Mesenchymal stem cell (in vitro differentiated cells and primary cell): ENCODE measurements at regions not wholly inside any gene's neighbourhood (a gene's known extent, or its start where the extent isn't known, plus 50 kb on each side); places are given as distances from the start of the nearest gene placed in this dataset.
"Not testable (repeated sequence)": the region's sequence is repeated elsewhere in the genome, so short reads cannot be mapped to it uniquely, and the experiment has no call there.

Source experiments
- DNase-seq: peaks from one replicate; pipeline ENCODE4 v3.0.0-alpha.2; 2013
- H2AFZ ChIP-seq: one replicate; pipeline ENCODE4 v1.6.1; 2013; ENCODE audit warnings: low read depth, mild to moderate bottlenecking, control low read depth, inconsistent platforms, low read length, moderate library complexity
- H2AK5ac ChIP-seq: 2 replicates; pipeline ENCODE4 v1.6.1; 2013; ENCODE audit warnings: low read length, moderate library complexity, mild to moderate bottlenecking, inconsistent platforms; ENCODE audit not compliant: severe bottlenecking
- H2BK120ac ChIP-seq: one replicate; pipeline ENCODE4 v1.6.1; 2013; ENCODE audit warnings: low read depth, mild to moderate bottlenecking, inconsistent platforms, low read length, moderate library complexity
- H2BK12ac ChIP-seq, 2 experiments: one replicate each; pipeline ENCODE4 v1.6.1; 2013; ENCODE audit warnings: inconsistent platforms in 2 of 2, low read length in 2 of 2, mild to moderate bottlenecking in 2 of 2, moderate library complexity in 2 of 2, control low read depth in 1 of 2
- H2BK15ac ChIP-seq: one replicate; pipeline ENCODE4 v1.6.1; 2013; ENCODE audit warnings: mild to moderate bottlenecking, low read depth, inconsistent platforms; ENCODE audit not compliant: poor library complexity, severe bottlenecking
- H2BK5ac ChIP-seq: 2 replicates; pipeline ENCODE4 v1.6.1; 2013; ENCODE audit warnings: low read depth, mild to moderate bottlenecking, low read length, control low read depth, inconsistent platforms; ENCODE audit not compliant: poor library complexity, severe bottlenecking
- H3K14ac ChIP-seq, 2 experiments: one replicate each; pipeline ENCODE4 v1.6.1; 2013; ENCODE audit warnings: inconsistent platforms in 2 of 2, low read length in 2 of 2, control low read depth in 1 of 2, mild to moderate bottlenecking in 1 of 2, moderate library complexity in 1 of 2
- H3K18ac ChIP-seq, 2 experiments: one replicate each; pipeline ENCODE4 v1.6.1; 2013; ENCODE audit warnings: inconsistent platforms in 2 of 2, low read length in 2 of 2, control low read depth in 1 of 2, low read depth in 1 of 2, mild to moderate bottlenecking in 1 of 2
- H3K23ac ChIP-seq, 2 experiments: one replicate each; pipeline ENCODE4 v1.6.1; 2013; ENCODE audit warnings: inconsistent platforms in 2 of 2, low read length in 2 of 2, mild to moderate bottlenecking in 2 of 2, moderate library complexity in 2 of 2, control low read depth in 1 of 2
- H3K27ac ChIP-seq: 2 replicates; pipeline ENCODE4 v1.5.1; 2013; ENCODE audit warnings: mild to moderate bottlenecking, moderate library complexity, low read length, control low read depth, inconsistent platforms; ENCODE audit not compliant: poor library complexity, severe bottlenecking
- H3K27me3 ChIP-seq, 2 experiments: 2 replicates each; pipeline versions ENCODE4 v1.6.1 to v1.7.0; 2013; ENCODE audit warnings: low read length in 2 of 2, mild to moderate bottlenecking in 2 of 2, moderate library complexity in 2 of 2, control low read depth in 1 of 2, inconsistent platforms in 1 of 2; ENCODE audit not compliant: control insufficient read depth in 1 of 2, insufficient read depth in 1 of 2
- H3K36me3 ChIP-seq, 2 experiments: 2 replicates each; pipeline versions ENCODE4 v1.6.1 to v1.7.0; 2013; ENCODE audit warnings: low read length in 2 of 2, control low read depth in 1 of 2, inconsistent platforms in 1 of 2, low read depth in 1 of 2, mild to moderate bottlenecking in 1 of 2; ENCODE audit not compliant: insufficient read depth in 2 of 2, control insufficient read depth in 1 of 2
- H3K4ac ChIP-seq, 2 experiments: one replicate each; pipeline ENCODE4 v1.6.1; 2013; ENCODE audit warnings: inconsistent platforms in 2 of 2, low read length in 2 of 2, mild to moderate bottlenecking in 2 of 2, moderate library complexity in 2 of 2, control low read depth in 1 of 2, low read depth in 1 of 2
- H3K4me1 ChIP-seq: 2 replicates; pipeline ENCODE4 v1.6.1; 2013; ENCODE audit warnings: low read depth, low read length, control low read depth; ENCODE audit not compliant: control insufficient read depth, insufficient read depth
- H3K4me2 ChIP-seq: 2 replicates; pipeline ENCODE4 v1.6.1; 2013; ENCODE audit warnings: low read length, mild to moderate bottlenecking, inconsistent platforms; ENCODE audit not compliant: poor library complexity, severe bottlenecking
- H3K4me3 ChIP-seq, 2 experiments: 2 replicates each; pipeline versions ENCODE4 v1.5.1 to v1.7.0; 2013; ENCODE audit warnings: low read length in 2 of 2, mild to moderate bottlenecking in 2 of 2, control low read depth in 1 of 2, low read depth in 1 of 2; ENCODE audit not compliant: insufficient read depth in 1 of 2
- H3K79me1 ChIP-seq: replicated peaks from 2 replicates; pipeline ENCODE4 v1.6.1; 2013; ENCODE audit warnings: mild to moderate bottlenecking, control low read depth, low read length, inconsistent platforms; ENCODE audit not compliant: poor library complexity, severe bottlenecking
- H3K9ac ChIP-seq: 2 replicates; pipeline ENCODE4 v1.7.0; 2013; ENCODE audit warnings: mild to moderate bottlenecking, low read length, moderate library complexity
- H3K9me3 ChIP-seq: 2 replicates; pipeline ENCODE4 v1.7.0; 2013; ENCODE audit warnings: mild to moderate bottlenecking, low read length; ENCODE audit not compliant: control insufficient read depth
- H4K8ac ChIP-seq: one replicate; pipeline ENCODE4 v1.6.1; 2013; ENCODE audit warnings: inconsistent platforms, mild to moderate bottlenecking, low read length, moderate library complexity
- H4K91ac ChIP-seq: one replicate; pipeline ENCODE4 v1.6.1; 2013; ENCODE audit warnings: mild to moderate bottlenecking, low read length, inconsistent platforms
- WGBS: methylation state at CpG from one replicate; pipeline ENCODE4 v1.1.7; 2013; ENCODE audit warnings: mixed read lengths; 5-methylcytosine and 5-hydroxymethylcytosine counted together

DNA sequence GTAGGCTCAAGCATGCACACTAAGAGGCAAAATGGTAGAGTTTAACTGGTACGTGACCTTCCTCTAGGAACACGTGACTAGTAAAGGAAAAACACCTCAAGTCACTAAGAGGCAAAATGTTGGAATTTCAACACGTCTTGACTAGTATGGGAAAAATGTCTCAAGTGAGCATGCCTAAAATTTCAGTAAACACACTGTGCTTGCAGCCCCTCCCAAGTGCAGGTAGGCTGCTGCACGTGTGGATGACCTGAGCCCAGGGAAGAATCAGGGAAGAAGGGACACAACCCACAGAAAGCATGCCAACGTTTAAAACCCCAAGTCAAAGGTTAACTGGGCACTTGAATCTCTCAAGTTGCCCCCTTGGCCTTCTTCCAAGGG lies 162.2 kb downstream of the TENT5A start:
- no peak for DNase-seq
- 86% methylated on average over 5 of the region's 5 CpGs for WGBS
- H4K91ac ChIP-seq, result no peak overlapping the region
- peaks cover 1% of the 10 kb centered on the region for H3K4me1 ChIP-seq
- H3K36me3 ChIP-seq, result no peaks in the 10 kb centered on the region
- H3K9me3 ChIP-seq, result no peaks in the 10 kb centered on the region
- no peak overlapping the region for H3K9ac ChIP-seq
- no peaks in the 10 kb centered on the region for H3K27me3 ChIP-seq
- H2BK120ac ChIP-seq, result no peak overlapping the region
- no peak overlapping the region for H2AK5ac ChIP-seq
- no peak overlapping the region for H3K23ac ChIP-seq
- H3K14ac ChIP-seq, result no peak overlapping the region
- no peak overlapping the region for H2BK12ac ChIP-seq
- no peak overlapping the region for H3K4me2 ChIP-seq
- H3K4ac ChIP-seq, result no peak overlapping the region
- H3K4me3 ChIP-seq, result no peak overlapping the region
- no peak overlapping the region for H3K27ac ChIP-seq
- no peaks in the 10 kb centered on the region for H3K79me1 ChIP-seq
- no peak overlapping the region for H4K8ac ChIP-seq
- H2AFZ ChIP-seq, result no peak overlapping the region
- H2BK5ac ChIP-seq, result no peak overlapping the region
- H3K18ac ChIP-seq, result no peak overlapping the region
- no peak overlapping the region for H2BK15ac ChIP-seq

GRCh38 chr6:81589465-81590313 lies 162.8 kb downstream of the TENT5A start:
- no peak overlapping the region for H2AFZ ChIP-seq
- H3K79me1 ChIP-seq, result no peaks in the 10 kb centered on the region
- H3K27ac ChIP-seq, result no peak overlapping the region
- 86% methylated on average over 5 of the region's 5 CpGs for WGBS
- no peak overlapping the region for H2BK120ac ChIP-seq
- no peaks in the 10 kb centered on the region for H3K27me3 ChIP-seq
- no peak overlapping the region for H2BK5ac ChIP-seq
- no peak overlapping the region for H4K8ac ChIP-seq
- H3K4me3 ChIP-seq, result no peak overlapping the region
- H3K23ac ChIP-seq, result no peak overlapping the region
- H2AK5ac ChIP-seq, result no peak overlapping the region
- peaks cover 1% of the 10 kb centered on the region for H3K4me1 ChIP-seq
- H3K14ac ChIP-seq, result no peak overlapping the region
- H2BK12ac ChIP-seq, result no peak overlapping the region
- H3K4me2 ChIP-seq, result no peak overlapping the region
- H3K18ac ChIP-seq, result no peak overlapping the region
- DNase-seq, result no peak
- no peak overlapping the region for H3K4ac ChIP-seq
- H3K9me3 ChIP-seq, result no peaks in the 10 kb centered on the region
- no peaks in the 10 kb centered on the region for H3K36me3 ChIP-seq
- H4K91ac ChIP-seq, result no peak overlapping the region
- H3K9ac ChIP-seq, result no peak overlapping the region
- no peak overlapping the region for H2BK15ac ChIP-seq

- not testable (repeated sequence) for H2BK5ac ChIP-seq, H3K9ac ChIP-seq, H3K4me3 ChIP-seq, H4K91ac ChIP-seq, H3K4ac ChIP-seq, H2BK15ac ChIP-seq, H3K9me3 ChIP-seq, H3K18ac ChIP-seq, DNase-seq, H3K27ac ChIP-seq, H4K8ac ChIP-seq, H3K23ac ChIP-seq, H3K4me2 ChIP-seq, H3K79me1 ChIP-seq, H3K4me1 ChIP-seq, H2AFZ ChIP-seq, H3K27me3 ChIP-seq, H3K36me3 ChIP-seq, H2AK5ac ChIP-seq, H2BK120ac ChIP-seq, H2BK12ac ChIP-seq
- 97% methylated on average over 1 of the region's 1 CpG for WGBS
- H3K14ac ChIP-seq, result peak overlapping the region in 1 of 2 experiments; percentile 36
These were observed 166.8 kb downstream of the TENT5A start for GRCh38 chr6:81585686-81586085.

DNA sequence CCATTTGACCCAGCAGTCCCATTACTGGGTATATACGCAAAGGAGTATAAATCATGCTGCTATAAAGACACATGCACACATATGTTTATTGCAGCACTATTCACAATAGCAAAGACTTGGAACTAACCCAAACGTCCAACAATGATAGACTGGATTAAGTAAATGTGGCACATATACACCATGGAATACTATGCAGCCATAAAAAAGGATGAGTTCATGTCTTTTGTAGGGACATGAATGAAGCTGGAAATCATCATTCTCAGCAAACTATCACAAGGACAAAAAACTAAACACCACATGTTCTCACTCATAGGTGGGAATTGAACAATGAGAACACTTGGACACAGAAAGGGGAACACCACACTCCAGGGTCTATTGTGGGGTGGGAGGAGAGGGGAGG lies 168.3 kb downstream of the TENT5A start:
- H3K4ac ChIP-seq, H3K4me1 ChIP-seq, H3K27ac ChIP-seq, H3K18ac ChIP-seq, H3K4me2 ChIP-seq, H4K8ac ChIP-seq, H2BK15ac ChIP-seq, H2BK120ac ChIP-seq, H3K4me3 ChIP-seq, H3K27me3 ChIP-seq, H3K36me3 ChIP-seq, H3K23ac ChIP-seq, DNase-seq, H2BK12ac ChIP-seq, H2AK5ac ChIP-seq, H2AFZ ChIP-seq, H3K14ac ChIP-seq, H4K91ac ChIP-seq, H3K9ac ChIP-seq, H3K79me1 ChIP-seq, H3K9me3 ChIP-seq, H2BK5ac ChIP-seq: not testable (repeated sequence)
- 100% methylated on average over 1 of the region's 2 CpGs for WGBS
